GM21619 (cell line): ENCODE measurements at regions not wholly inside any gene's neighbourhood (a gene's known extent, or its start where the extent isn't known, plus 50 kb on each side); places are given as distances from the start of the nearest gene placed in this dataset.

Experiments
- ATAC-seq: cut with Tn5 transposase; IDR thresholded peaks from one replicate; pipeline ENCODE4 v1.9.1; 2021; ENCODE audit not compliant: unreplicated experiment

DNA sequence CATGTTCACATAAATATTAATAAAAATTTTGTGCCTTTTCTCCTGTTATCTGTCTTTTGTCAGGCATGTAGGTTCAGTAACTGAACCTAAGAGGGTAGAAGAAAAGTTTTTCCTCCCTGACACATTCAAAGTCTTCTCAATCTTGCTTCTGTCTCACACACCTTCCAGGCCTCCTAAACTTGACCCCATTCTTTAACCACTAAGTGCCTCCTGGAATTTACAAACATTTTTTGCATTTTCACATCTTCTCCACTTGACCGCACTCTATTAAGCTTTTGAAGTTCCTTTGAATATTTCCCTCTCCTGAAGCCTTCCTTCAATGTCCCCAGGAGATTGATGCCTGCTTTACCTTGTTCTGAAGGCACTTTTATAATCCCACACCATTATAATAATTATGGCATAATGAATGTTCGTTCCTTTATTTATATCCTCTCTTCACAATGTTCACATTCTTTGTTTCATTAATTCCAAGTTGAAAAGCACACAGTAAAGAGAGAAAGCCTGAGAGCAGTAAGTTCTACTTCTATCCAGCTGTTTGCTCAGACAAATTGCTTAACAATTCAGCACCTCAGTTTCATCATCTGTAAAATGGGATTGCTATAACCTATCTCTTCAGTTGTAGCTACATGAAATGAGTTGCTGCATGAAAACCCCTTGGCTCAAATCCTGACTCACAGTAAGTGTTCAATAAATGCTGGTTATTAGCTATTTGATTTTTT is 184.8 kb upstream of the KLHL29 start:
- no peak for ATAC-seq

DNA sequence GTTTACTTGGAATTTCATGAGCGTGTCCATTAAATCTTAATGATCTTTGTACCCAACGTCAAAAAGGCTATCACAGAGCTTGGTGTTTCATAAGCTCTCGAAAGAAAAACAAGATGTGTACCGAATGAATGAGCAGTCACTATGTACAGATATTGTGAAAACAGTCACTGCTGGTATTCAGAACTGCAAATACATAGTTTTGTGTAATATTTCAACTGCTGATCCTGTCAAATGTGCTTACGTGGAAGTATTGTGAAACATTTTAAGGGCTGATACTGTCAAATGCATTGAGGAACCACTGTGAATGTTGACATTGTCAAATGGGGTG is 184.2 kb upstream of the KLHL29 start:
- ATAC-seq = no peak

DNA sequence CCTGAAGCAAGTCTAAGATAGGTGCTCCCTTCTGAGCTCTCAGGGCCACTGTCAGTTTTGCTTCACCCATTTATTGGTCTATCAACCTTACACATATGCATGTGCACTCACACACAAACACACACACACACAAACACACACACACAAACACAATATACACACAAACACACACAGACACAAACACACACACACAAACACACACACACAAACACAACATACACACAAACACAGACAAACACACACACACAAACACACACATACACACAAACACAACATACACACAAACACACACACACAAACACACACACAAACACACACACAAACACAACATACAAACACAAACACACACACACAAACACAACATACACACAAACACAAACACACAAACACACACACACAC is 181.6 kb upstream of the KLHL29 start:
- ATAC-seq = no peak

DNA sequence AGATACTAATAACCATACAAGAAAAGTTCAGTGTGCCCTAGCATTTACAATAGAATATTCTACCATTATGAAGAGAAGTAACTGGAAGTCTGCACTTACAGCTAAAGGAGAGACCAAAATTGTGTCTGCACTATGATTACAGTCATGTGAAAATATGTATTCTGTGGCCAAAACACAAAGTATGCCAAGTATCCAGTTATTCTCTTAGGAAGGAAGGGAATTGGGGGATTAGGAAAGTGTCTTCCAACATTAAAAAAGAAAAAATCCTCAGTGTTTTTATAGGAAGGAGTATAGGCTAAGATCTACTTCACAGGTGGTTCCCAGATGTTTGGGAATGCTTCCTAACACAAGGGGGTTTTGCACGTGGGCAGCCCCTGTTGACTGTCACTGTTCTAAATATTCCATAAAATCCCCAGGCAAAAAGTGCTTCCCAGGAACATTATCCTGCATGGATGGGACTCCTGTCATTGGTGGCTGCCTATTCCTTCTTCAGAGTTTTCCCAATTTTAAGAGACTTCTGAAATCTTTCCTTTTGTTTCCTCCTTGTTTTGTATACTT is 180.2 kb upstream of the KLHL29 start:
- no peak for ATAC-seq

DNA sequence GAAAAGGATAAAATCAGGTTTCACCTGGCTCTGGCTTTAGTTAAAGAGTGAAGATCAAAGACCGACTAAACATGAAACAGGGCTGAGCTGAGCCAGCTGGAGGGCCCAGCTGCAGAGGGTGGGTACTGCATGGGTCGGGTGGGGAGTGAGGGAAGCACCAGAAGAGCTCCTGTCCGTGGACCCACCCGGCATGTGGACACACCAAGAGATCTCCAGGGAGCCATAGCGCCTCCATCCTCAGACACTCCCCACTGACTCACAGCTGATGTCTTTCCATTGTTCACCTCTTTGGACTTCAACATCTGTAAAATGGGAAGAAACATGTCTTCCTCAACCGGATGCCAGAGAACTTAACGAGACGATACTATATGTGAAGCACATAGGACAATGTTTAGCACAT is 178.3 kb upstream of the KLHL29 start:
- ATAC-seq = no peak

DNA sequence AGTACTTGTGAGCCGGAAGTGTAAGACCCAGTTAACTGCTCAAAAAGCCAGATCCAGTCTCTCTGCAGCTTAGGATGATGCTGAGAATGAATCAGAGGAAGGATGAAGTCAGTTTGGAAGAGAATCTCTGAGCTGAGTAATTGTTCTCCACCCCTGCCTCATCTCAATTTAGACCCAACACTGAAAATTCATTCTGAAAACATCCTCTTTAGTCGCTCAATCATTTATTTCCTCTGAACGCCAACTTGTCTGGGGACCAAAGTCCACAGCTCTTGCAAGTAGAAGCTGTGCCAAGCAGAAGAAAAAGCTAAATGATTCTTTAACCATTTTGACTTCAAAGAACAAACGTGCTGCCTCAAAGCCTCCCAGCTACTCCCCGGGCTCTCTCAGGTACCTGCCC is 177.1 kb upstream of the KLHL29 start:
- ATAC-seq = no peak

DNA sequence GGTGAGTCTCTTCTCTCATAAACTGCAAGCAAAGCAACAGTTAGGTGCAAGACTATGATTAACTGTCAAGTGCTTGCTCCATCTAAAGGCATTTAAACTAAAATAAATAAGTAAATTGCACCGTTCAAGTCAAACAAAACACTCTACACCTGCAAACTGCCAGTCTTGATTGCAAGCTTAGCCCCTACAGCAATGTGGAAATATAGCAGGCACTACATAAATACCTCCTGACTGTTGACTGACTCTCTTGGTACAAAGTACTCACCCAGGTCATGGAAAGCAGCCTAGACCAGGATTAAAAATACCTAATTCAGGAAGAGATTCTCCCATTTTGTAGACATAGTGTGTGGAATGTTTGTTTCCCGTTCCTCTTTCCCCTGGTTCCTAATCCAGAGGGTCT is 176.6 kb upstream of the KLHL29 start:
- no peak for ATAC-seq

DNA sequence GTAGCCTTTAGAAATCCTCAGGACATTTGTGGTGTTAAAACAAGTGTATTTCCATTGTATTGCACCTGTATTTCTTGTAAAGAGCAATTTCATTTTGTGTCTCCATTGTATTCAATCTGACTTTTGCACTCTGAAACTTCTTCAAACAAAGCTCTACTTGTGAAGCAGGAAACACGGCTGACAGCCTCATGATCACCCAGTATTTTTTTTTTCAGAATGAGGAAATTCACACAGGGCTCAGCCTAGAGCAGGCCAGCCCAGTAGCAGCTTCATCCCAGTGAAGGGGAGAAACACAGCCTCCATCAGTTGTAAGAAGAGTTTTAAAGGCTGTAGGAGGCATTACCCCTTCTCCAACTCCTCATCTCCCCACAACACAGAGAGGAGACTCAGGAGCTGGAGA is 175.9 kb upstream of the KLHL29 start:
- no peak for ATAC-seq

DNA sequence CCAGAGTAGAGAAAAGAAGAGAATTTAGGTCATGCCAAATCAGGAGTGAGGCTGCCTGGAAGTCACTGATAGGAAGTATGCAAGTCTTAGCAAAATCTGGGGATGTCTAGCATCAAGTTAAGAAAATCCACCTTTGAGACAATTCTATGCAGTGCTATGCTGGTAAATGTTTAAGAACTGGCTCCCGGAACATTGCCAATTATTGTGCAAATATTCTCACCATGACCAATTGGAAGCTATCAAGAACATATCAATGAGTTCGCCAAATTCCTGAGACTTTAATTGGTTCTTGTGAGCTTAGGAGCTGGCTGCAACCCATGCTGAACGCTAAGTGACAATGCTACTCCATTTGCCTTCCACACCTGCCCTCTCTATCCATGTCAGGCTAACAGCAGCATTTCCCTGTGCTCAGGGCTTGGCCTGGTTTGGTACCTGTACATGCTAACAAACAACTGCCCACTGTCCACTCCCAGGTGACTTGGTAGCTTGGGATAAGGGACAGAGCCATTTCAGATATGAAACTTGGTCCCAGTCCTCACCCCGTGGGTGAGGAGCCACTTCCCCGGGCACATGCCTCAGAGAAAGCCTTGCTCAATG is 172.9 kb upstream of the KLHL29 start:
- no peak for ATAC-seq

DNA sequence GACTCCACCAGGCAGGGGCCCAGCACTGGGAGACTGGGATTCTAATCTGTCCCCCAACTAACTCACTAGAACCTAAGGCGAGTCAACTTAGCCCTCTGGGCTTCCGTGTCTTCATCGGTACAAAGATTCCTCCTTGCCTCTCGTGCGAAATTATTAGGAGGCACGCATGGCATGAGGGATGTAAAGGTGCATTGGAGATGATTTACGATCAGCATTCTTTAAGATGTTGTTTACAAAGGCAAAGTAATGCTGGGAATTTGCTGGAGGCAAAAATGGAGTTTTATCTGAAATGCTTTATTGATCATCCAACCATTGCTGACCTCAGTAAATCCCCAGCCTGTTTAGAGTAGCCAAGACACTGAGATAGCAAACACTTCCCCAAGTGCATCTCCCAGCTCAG is 171.8 kb upstream of the KLHL29 start:
- ATAC-seq = no peak

DNA sequence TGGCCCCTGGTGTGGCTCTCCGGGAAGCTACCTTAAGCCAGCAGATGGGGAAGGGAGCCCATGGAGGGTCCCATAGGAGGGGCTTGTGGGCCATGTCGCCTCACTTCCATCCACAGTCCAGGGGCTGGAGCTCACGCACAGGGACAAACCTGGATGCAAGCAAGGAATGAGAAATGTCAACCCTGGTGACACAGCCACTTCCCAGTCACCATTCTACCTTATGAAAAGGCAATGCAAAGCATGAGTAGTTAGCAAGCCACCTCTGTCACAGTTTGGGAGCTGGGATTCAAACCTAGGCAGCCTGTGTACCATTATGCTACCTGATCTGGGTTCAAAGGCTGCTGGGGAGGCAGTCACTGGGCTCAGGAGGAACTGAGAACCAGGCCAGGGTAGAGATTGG is 170.0 kb upstream of the KLHL29 start:
- no peak for ATAC-seq

DNA sequence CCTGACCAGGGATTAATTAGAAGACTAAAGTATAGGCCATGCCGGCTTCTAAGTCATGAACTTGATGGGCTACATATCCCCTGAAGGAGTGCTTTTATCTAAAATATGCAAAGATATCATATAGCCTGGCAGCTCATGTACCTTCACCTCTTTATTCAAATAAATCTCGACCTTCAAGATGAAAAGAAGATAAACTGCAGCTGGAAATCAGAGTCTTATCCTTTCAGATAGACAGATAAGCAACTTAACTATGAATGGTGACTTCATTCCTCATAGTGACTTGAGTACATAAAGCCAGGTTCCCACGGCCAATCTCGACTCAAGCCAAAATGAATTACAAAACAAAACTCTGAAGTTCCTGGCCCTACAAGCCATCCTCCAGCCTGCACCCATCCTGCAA is 165.3 kb upstream of the KLHL29 start:
- ATAC-seq = no peak

DNA sequence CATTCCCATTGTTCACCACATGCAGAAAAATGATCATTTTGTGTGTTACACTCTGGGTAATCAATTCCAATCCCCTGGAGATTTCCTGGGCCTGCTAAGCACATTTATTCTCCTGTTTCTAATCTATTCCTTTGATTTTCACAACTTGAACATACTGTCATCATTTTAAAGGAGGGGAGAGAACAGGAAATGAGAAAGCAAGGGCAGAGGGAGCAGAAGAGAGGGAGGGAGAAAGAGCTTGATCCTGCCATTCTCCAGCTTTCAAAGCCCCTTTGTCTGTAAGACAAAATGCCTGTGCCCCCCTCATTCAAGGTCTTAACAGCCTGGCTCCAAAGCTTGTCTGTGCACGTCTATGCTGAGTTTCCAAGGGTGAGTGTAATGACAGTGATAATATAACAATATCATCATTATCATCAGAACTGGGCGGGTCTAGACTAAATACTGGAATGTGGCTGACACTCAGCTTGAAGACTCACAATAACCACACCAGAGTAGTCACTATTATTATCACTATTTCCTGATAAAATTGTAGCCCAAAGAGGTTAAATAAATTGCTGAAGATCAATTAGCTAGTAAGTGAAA is 164.4 kb upstream of the KLHL29 start:
- ATAC-seq = no peak

DNA sequence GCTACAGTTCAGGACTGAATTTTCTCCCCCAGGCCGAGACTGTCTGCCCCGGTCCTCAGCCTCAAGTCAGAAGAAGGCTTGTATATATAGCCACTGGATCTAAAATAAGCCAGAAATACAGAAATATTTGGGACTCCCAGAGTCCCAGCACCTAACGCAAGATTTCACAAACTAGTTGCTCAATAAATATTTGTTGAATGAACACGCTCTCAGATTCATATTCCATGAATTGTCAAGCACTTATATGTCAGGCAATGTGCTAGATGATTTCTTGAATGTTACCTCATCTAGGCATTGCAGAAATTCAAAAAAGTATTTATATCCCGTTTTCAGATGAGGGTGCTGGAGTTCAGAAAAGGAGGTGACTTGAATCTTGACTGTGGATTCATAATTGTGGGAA is 163.7 kb upstream of the KLHL29 start:
- no peak for ATAC-seq

DNA sequence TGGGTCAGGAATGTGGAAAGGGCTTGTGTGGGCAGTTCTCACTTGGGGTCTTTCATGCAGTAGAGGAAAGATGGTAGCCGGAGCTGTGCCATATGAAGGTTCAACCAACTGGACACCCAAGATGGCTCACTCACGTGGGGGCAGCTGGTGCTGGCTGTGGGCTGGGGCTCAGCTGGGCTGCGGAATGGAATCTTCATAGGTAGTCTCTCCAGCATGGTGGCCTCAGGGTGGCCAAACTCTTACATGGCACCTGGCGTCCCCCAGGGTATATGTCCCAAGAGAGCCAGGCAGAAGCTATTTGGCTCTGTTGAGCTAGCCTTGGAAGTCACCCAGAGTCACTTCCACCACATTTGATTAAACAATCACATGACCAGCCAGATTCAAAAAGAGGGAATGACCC is 163.1 kb upstream of the KLHL29 start:
- ATAC-seq = no peak

DNA sequence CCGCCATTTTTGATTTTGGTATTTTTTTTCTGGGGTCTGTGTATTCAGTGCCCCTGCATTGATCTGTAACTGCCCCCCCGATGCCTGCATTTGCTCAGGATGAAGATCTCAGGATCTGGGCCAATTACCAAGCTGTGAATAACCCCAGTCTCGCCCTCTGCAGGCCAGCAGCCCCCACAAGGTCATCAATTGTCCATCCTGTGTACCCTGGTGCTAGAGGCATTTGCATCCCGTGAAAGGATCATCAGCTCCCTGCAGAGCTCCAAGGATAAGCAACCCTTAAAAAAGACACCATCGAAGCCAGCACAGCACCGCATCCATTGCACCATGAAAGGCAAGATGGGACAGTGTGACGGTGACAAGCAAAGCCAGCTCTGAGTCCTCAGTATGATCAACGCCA is 154.1 kb upstream of the KLHL29 start:
- ATAC-seq = no peak

DNA sequence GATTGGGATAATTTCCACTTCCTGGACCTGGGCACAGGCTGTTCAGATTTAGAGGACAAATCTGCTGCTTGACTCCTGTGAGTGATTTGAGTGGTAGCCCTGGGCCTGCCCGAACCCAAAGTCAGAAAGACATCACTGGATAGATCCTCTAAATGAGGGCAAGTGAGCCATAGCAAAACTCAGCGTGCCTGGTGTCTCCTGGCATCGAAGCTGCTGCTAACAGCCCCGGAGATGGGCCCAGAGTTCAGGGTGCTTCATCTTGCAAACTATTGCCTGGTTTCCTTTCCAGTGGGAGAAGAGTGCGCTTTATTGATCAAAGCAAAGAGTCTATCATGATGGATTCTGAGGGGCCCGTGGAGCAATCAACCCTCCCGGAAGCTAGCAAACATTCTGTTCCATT is 153.1 kb upstream of the KLHL29 start:
- no peak for ATAC-seq

DNA sequence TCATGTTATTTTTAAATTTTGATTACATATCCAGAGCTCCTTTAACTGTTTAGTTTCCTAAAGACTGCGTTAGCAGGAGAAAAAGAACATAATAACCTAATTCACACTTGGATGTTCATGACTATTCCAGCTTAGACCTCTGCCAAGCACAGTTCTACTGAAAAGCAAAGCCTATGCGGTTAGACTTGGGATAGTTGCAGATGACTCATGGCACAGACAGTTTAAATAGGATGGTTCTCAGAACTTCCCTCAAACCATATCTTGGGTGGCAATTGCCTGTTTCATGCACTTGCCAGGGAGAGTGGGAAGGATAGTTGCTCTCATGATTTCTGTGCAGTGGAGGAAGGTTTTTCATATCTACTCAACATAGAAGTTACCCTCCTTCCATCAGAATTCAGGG is 149.7 kb upstream of the KLHL29 start:
- no peak for ATAC-seq

DNA sequence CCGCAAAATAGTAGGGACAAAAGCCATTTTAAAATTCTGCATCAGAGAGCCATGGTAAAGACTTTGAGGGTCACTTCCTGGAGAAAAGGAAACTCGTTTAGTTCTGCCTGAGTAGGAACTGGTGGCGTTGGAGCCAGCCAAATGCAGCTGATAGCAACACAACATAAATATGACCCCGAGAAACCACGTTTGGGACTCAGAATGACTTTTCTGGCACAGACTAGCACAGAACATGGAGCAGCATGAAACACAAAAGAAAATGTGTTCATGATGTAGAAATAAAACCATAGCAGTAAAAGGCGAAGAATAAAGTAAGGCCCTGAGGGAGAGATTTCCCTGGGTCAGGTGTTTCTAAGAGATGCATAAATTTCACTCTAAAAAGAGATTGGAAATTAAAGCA is 149.2 kb upstream of the KLHL29 start:
- no peak for ATAC-seq

DNA sequence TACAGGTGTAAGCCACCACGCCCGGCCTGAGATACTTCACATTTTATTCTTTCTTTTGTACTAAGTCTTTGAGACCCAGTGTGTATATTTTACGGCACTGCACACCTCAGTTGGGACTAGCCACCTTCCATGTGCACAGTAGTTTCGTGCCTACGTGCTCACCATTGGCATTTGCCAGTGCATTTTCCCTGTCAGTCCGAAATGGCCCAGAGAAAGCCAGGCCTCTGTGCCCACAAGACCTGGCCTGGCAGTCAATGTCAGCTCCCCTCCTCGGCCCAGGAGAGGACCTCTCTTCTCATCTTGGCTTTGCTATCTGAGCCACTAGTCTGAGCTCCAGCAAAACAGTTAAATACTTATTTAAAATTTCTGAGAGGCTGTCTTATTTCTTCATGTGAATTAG is 147.8 kb upstream of the KLHL29 start:
- ATAC-seq = no peak

DNA sequence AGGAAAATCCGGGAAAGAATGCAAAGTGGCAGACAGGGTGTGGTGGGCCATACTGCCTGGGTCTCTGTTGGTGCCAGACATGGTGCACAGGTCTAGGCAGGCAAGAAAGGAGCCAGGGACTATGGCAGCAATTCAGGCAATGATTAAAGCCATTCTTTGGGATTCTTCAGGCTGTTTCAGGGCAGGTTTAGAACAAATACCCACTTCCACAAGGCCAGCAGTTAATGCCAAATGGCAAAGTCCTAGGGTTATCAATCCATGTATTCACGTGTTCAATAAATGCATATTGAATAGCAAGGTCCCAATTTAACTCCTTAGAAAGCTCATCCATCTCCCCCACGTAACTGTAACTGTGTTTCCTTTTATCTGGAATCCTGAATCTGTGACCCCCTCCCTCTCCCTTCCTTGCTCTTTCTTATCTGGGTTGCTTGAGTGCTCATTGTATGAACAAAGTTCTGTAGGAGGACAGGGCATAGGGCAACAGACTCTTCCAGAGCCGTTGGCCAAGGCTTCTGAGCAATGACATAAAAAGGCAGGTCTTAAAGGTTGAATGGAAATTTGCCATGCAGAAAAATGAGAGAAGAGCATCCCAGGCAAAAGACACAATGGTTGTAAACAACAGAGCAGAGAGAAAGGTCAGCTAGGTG is 146.8 kb upstream of the KLHL29 start:
- ATAC-seq = no peak

DNA sequence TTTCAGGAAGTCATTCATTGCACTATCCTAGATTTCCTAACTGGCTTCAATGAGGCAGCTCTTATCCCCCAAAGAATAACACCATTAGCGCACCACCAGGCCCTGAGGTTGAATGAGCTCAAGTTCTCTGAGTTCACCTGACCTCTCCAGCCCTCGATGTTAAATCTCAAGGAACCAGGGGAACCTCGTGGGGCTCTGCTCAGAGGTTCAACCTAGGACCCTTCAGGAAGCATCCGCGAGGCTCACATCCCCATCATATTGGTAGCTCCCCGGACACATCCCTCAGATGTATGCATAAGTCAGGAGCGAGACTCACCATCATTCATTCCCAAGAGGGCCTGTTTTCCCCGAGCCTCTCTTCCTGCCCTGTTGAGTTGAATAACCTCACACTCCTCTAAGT is 145.6 kb upstream of the KLHL29 start:
- ATAC-seq = no peak
